Lower leg skin (tissue), 3 donors: ENCODE measurements at regions not wholly inside any gene's neighbourhood (a gene's known extent, or its start where the extent isn't known, plus 50 kb on each side); places are given as distances from the start of the nearest gene placed in this dataset.

Experiments used
- POLR2A ChIP-seq, 2 donors: fragments of 450-650 bp; IDR thresholded peaks; one replicate each; pipeline ENCODE4 v1.6.1; 2016 to 2017; ENCODE audit warnings: antibody characterized with exemption in 2 of 2, mild to moderate bottlenecking in 1 of 2, moderate library complexity in 1 of 2
- TF ChIP-seq, protein P1 (sequence below), 3 donors: fragments of 450-650 bp; IDR thresholded peaks; one replicate each; pipeline ENCODE4 v1.5.1; 2016; ENCODE audit warnings: antibody characterized with exemption in 3 of 3, mild to moderate bottlenecking in 3 of 3, moderate library complexity in 2 of 3

DNA sequence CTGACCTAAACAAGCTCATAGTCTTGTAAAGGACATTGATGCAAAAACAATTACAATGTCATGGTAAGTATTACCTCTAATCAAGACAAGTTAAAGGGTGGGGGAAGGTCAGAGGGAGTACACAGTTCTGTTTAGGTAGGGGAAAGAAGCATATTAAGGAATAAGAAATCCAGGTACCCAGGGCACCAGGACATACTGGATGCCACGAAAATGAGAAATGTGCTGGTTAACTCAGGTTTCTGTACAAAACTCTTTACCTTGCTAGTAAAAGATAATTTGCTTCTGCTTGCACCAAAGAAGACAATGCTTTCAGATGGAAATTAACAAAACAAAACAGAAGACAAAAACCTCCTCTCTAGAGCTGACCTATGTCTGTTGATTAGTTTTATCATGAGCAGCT lies 70.7 kb upstream of the MED13 start:
- TF ChIP-seq, protein P1, sequence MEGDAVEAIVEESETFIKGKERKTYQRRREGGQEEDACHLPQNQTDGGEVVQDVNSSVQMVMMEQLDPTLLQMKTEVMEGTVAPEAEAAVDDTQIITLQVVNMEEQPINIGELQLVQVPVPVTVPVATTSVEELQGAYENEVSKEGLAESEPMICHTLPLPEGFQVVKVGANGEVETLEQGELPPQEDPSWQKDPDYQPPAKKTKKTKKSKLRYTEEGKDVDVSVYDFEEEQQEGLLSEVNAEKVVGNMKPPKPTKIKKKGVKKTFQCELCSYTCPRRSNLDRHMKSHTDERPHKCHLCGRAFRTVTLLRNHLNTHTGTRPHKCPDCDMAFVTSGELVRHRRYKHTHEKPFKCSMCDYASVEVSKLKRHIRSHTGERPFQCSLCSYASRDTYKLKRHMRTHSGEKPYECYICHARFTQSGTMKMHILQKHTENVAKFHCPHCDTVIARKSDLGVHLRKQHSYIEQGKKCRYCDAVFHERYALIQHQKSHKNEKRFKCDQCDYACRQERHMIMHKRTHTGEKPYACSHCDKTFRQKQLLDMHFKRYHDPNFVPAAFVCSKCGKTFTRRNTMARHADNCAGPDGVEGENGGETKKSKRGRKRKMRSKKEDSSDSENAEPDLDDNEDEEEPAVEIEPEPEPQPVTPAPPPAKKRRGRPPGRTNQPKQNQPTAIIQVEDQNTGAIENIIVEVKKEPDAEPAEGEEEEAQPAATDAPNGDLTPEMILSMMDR (IDR thresholded peaks at IDR 0.05) = no peak
- TF ChIP-seq POLR2A (IDR thresholded peaks at IDR 0.05) = no peak
